LoVo (cell line): ENCODE measurements at regions not wholly inside any gene's neighbourhood (a gene's known extent, or its start where the extent isn't known, plus 50 kb on each side); places are given as distances from the start of the nearest gene placed in this dataset.
"Not testable (repeated sequence)": the region's sequence is repeated elsewhere in the genome, so short reads cannot be mapped to it uniquely, and the experiment has no call there.

Source experiments
- DNase-seq: peaks from one replicate; pipeline ENCODE4 v3.0.0-alpha.2; 2016; ENCODE audit warnings: low spot score

DNA sequence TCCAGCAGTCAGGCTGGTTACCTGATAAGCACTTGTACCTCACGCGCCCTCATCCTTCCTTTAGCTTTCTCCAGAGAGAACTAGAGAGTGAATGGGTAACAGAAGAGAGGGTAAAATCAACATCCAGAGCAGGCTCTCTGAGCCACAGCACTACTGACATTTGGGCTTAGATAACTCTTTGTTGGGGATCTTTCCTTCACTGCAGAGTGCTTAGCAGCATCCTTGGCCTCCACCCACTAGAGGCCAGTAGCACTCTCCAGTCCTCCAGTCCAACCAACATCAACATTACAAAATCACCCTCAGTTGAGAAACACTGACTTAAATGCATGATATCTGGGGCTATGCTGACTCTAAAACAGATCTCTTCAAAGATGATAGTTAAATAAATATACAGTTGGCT, 220.7 kb downstream of the TACR3 start:
- DNase-seq: no peak

DNA sequence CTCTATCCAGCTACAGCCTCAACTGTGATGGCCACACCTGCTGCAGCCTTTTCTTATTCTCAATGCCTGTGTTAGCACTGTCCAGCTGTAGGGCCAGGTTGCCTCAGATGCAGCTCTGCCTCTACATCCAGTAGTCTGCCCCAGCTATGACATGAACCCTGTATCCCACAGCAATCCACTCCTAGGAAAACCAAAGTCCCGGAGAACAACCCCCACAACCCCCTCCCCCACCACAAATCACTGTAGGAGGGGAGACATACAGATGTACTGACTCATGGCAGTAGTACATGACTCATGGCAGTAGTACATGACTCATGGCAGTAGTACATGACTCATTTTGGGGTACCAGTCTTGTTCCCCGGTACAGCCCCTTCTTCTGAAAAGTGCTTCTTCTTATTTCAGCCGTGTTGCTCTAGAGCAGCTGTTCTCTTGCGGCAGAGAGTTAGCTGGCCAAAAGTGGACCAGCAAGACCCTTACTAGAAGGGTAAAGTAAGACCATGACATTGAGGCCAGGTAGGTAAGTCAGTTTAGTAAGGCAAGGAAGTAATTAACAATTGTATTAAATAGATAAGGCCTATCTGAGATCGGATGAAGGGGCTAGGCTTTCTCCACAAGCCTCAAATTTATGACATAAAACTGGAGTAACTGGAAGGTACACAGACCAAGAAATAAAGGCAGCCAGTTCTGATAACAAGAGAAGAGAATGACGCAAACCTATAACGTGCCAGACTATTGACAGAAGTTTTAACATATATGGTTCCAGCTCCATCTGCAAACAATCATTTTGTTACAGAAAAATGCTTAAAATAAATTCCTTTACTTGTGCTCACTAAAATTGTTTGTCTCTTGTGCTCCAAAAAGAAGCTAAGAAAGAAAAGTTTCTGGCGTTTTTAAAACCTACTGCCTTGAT, 221.4 kb downstream of the TACR3 start:
- no peak for DNase-seq

DNA sequence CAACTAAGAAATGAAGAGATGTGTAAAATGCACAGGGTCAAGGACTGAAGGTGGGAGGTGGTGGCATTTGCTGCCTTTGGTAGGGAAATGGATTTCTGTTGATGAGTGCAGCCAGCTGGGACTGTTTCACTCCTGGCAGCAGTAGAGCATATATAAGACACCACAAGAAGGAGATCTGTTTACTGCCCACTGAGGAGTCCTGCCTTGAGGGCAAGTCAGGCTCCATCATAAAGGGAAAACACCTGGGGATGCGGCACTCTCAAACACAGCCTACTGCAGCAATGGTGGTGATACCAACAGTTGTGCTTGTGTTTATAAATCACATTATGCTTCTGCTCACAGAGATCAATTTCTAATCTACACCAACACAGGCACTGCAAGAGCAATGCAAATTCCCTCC, 222.1 kb downstream of the TACR3 start:
- no peak for DNase-seq

DNA sequence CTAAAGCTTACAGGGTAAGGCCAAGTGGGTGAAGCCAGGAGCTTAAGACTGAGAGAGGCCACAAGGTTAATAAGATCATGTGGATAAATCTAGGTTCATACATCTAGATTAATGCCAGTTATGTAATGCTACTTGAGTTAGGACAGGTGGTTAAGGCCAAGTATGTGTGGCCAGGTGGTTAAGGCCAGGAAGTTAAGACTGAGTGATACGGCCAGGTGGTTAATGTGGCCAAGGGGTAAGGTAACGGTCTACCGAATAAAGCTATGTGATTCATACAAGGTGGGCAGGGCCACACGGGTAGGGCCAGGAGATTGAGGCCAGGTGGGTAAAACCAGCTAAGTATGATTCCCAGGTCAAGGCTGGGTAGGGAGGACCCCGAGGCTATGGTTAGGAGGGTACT, 223.0 kb downstream of the TACR3 start:
- DNase-seq: no peak

DNA sequence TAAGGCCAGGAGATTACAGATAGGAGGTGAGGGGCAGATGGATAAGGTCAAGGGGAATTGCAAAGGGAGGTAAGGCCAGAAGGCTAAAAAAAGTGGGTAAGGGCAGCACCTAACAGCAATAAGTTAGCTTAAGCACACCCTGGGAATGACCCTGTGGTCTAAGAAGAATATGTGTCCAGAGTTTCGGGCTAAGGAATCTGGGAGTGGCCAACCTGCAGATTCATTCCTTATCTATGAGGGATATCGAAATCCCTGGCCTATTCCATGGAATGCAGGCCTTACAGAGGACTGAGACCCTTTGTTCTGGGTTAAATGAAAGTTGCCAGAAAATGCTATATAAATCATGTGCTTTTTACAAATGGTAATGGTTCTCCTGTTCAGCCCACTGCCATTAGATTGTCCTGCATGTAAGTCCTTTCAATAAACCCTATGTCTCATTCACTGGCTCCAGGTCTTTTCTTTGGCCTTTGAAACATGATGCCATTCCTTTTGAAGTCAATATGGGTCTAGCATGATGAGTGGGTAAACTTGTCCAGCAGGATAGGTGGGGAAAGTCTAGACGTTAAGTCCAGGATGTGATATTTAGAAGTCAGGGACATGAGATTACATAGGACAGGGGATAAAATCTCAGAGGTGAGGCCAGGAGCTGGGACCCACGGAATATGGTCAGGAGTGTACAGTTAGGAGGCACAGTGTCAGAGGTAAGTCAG, 226.2 kb downstream of the TACR3 start:
- DNase-seq: no peak

DNA sequence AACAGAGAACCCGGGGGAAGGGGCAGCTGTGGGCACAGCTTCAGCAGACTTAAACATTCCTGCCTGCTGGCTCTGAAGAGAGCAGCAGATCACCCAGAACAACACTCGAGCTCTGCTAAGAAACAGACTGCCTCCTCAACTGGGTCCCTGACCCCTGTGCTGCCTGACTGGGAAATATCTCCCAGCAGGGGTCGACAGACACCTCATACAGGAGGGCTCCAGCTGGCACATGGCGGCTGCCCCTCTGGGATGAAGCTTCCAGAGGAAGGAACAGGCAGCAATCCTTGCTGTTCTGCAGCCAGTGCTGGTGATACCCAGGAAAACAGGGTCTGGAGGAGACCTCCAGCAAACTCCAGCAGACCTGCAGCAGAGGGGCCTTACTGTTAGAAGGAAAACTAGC, 234.5 kb downstream of the TACR3 start:
- not testable (repeated sequence) for DNase-seq

DNA sequence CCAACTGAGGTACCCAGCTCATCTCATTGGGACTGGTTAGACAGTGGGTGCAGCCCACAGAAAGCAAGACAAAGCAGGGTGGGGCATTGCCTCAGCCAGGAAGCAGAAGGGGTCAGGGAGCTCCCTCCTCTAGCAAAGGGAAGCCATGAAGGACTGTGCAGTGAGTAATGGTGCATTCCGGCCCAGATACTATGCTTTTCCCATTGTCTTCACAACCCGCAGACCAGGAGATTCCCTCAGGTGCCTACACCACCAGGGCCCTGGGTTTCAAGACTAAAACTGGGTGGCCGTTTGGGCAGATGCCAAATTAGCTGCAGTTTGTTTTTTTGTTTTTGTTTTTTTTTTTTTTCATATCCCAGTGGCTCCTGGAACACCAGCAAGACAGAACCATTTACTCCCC, 235.3 kb downstream of the TACR3 start:
- no peak for DNase-seq

DNA sequence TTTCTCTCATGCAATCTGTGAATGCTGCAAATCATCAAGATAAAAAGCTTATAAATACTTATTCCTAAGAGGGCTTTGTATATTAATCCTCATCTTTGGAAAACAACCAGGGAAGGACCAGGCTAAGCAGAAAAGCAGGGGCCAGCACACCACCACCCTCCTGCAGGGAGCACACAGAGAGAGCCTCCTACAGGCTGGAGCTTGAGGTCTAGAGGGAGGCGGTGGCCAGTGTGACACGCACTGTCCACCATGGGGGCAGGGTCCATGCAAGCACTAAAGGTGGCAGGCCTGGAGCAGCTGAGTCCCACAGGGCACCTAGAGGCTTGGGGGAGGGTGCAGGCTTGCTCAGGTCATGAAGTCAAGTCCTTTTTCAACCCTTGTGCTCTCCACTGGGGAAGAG, 236.9 kb downstream of the TACR3 start:
- no peak for DNase-seq

DNA sequence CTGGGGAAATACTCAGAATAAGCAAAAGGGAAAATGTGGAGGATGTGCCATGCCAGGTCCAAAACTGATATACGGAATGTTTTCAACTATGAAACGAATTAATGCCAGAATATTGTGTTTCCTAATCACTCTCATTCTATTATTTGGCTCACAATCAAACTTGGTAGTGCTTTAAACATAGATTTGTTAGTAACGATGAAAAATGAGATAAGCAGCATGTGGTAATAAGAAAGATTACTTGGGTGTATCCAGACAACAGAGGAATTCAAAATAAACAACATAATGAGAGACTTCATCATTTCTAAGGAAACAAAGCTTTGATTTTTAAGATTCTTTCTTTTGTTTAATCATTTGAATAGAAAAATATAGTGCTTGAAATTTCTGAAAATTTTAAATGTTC, 237.3 kb downstream of the TACR3 start:
- no peak for DNase-seq

DNA sequence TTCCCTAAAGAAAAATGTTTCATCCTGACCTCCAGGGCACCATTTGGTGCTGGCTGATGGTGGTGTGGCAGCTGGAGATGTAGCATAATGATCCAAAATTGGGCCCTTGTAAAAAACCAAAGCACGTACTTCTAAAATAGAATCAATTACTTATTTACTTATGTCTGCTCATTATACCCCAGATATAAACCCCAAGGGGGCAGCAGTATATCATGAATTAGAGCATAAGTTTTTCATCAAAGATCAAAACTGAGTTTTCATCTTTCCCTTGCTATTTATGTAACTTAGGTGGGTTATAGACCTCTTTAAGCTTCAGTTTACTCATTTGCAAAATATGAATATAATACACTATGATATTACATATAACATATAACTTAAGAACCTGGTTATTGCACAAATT, 241.1 kb downstream of the TACR3 start:
- DNase-seq: no peak

DNA sequence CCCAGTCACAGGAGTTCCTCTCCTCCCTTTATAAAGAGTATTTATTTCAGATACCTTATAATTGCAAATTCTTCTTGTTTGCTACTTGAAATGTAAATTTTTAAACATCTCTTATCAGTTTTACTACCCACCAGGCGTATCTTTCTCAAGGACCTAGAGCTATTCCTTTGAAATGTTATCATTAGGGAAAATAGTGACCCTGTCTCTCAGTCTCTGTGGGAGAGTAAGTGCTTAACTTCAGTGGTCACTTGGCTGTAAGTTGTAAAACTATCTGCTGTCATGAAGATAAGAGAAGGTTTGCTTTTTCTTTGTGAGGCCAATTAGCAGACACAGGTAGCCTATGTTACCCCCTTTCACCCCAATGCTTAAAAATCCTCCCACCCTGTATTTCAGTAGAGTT, 241.6 kb downstream of the TACR3 start:
- no peak for DNase-seq

DNA sequence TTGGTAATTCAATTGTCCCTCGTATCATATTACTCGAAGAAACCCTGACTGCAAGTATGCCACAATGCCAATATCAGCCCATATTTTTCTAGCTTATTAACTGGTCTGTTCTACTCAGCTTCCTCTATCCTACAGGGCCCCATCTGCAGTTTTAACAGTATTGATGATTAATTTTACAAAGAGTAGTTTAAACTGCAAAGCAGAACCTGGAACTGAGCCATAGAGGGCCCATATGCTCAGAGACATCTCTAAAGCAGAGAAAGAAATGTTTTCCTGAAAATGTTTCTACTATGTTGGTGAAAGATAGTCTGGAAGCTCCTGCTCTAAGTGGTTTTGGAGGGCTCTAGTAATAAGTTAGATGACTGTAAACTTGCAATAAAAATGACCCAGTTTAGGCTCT, 259.4 kb upstream of the CENPE start:
- DNase-seq: no peak

DNA sequence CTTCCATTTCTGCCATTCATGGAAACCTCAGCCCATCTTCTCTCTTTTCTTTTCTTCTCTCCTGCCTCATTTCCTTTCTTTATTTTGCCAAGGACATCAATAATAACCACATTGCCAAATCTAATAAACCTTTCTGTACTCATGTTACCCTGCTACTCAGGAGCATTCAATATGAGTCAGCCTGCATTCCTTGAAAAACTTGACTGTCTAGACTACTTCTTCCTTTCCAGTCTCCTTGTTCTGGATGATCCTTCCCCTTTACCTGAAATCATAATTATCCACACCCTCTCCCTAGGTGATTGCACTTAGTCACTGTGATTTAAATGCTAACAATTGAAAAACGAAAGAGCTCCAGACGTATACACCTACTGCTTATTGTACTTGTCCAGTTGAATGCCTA, 253.2 kb upstream of the CENPE start:
- DNase-seq: peak; percentile 29

DNA sequence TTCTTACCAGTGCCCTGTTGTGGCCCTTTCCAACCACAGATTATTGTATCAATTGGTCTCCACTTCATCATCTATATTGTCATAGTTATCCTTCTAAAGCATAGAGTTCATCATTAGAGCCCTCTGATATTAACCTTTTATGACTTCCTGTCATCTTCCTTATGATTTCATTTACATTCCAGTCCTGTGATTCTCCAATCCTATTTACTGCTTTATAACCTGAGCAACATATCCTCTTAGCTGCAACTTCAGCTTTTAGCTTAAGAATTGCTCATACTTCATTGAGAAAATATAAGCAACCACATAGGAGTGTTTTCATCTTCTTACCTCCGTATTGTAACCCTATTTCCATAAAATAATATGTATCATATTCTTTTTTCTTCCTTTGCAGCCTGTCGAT, 252.6 kb upstream of the CENPE start:
- DNase-seq: no peak

DNA sequence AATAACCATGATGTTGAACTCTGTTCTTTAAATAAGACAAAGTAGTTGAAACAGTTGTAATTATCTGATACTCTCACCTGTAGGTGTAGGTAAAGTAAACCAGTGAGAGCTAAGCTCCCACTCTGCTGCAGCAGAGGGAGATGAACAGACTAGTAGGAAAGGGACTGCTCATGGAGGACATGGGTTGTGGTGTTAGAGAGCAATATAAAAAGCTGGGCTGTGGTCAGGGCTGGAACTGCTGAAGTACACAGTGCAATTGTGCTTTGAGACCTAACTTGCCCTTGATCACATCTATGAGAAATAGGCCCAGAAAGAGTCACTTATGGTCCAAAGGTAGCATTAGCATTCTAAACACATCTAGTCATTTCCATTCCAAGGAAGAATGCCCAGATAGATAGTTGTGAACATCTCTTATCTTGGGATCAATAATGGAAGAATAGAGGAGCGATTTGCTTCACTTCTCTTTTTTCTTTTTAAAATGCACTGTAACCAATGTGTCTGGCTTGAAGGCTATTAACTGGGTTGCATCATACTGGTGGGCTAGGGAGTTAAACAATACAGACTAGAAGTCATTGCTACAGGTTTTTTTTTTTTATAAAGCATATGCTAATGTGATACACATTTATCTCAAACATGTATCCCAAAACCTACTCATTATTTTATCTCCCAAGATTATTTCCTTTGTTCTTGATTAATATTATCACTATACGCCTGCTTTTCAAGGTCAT, 251.3 kb upstream of the CENPE start:
- no peak for DNase-seq

DNA sequence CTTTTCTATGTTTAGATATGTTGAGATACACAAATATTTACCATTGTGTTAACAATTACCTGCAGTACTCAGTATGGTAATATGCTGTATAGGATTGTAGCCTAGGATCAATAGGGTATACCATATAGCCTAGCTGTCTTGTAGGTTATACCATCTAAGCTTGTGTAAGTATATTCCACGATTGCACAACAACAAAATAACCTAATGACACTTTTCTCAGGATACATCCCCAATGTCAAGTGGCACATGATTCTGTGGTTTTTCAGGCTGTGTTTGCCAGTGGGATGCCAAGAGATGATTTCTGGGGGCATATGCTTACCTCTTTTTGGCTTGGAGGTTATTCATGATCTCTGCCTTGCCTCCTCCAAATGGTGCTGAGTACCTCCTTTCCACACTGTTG, 247.2 kb upstream of the CENPE start:
- no peak for DNase-seq

DNA sequence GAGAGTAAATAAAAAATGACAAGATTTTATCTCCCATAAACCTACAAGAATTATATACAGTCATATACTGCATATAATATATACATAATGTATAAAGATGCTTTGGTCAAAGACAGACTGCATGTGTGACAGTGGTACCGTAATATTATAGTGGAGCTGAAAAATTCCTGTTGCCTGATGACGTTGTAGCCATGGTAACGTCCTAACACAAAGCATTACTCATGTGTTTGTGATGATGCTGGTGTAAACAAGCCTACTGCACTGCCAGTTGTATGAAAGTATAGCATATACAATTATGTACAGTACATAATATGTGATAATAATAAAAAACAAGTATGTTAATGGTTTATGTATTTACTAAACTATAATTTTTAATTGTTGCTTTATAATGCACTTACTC, 245.2 kb upstream of the CENPE start:
- no peak for DNase-seq

DNA sequence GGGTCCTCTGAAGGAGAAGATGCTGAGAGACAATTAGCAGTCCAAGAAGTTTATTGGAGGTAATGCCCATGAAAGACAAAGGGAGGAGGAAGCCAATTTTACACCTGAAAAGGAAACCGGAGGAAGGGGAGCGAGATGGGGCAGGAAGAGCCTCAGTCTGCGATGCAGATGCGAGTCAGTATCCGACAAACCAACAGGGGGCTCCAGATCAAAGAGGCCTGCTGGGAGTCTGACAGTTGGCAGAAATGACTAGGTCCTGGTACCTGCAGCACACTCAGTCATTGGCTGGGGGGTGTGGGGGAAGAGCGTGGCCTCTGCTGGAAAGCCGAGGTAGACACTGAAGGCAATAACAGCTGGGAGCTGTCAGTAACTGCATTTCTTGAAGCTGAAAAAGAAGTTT, 231.1 kb upstream of the CENPE start:
- DNase-seq: no peak

DNA sequence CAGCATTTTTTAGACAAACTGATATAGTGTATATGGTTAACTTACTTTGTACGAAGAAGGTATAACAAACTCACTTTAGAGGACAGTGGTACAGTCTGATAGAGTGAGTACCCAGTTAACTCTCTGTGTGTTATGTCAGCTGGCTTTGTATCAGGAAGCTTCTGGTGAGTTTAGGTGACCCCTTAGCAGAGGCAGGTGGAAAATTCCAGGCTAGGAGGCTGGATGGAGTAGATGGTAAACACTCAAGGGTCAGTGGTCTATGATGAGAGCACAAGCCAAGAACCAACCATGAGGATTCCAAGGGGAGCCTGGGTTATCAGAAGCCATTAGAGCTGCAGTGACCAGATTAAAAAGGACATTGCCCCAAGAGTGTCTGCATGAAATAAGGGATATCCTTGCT, 227.3 kb upstream of the CENPE start:
- DNase-seq: no peak

DNA sequence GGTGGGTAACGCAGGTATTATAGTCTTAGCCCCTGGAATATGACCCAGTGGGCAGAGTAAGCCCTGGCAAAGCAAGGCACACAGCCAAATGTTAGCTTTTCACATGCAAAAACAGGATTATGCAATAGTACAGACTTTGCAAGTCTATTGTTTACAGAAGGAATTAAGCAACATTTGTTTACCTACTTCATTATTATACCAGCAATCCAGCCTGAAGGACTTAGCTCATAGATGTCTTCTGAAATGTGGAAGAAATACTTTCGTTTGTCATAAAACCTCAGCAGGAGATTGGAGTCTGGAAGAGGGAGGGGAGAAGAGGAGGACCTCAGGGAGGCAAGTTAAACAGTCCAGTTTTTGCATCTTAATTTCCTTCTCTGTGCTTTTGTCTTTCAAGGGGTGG, 226.7 kb upstream of the CENPE start:
- peak; percentile 29 for DNase-seq

DNA sequence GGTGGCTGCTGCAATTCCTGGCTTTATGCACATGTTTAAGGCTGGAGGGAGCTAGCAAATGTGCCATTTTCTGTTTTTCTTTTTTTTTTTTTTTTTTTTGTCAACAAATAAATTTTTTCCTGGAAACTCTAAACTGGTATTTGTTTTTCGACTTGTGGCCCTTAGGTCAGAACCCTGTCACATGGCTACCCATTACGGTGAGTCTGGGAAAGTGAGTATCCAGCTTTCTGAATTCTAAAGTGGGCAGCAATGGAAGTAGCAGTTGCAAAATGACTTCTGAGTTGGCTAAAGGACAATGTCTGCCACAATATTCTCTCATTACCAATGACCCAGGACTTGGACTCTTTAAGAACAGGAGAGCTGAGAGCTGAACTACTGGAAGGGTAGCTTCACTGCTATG, 225.1 kb upstream of the CENPE start:
- DNase-seq: no peak

DNA sequence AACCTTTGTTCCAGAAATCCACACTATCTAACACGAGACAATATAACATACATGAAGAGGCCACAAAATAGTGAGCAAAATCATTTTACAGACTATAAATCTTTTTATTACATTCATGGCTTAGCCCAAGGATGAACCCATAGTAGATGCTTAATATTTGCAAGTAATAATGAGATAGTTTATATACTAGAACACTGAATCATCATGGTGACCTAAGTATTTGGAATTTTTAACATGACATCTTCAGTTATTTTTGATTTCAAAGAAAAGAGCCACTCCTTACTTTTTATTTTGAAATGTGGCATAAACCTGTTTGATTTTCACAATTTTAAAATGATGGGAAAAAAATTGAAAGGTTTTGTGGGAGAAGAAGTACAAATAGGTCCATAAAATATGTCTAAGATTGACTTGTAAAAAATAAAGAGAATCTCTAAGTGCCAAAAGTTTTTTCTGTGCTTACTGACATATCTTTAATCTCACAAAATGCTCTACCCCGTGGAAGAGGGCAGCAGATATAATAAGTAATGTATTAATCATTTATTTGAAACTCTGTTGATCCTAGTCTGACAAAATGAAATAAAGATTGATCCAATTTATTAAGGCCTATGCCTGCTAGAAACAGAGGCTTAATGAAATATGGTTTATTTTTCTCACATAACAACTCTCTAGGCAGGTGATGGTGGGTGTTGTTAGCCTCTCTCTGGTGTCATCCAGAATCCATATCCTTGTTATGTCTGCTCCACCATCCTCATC, 224.5 kb upstream of the CENPE start:
- no peak for DNase-seq
